HEK293 (cell line): ENCODE measurements at regions not wholly inside any gene's neighbourhood (a gene's known extent, or its start where the extent isn't known, plus 50 kb on each side); places are given as distances from the start of the nearest gene placed in this dataset.

Source experiments
- CTCF ChIA-PET: fragments of 350-600 bp; formaldehyde crosslinking; extraction: SDS; loops from one replicate; lab custom pipeline; 2021; ENCODE audit warnings: antibody characterized with exemption; lab: Yijun Ruan, JAX
- POLR2A ChIA-PET: fragments of 300-600 bp; formaldehyde crosslinking; extraction: SDS; loops from one replicate; lab custom pipeline; 2020; ENCODE audit warnings: antibody characterized with exemption, inconsistent platforms; lab: Yijun Ruan, JAX
- H3K27ac ChIP-seq: fragments of 200-500 bp; sonication (Bioruptor generic); 2 replicates; pipeline ENCODE4 v1.5.1; 2014; ENCODE audit warnings: low read depth, low read length, control low read depth, inconsistent platforms; ENCODE audit errors: extremely low read depth
- H3K36me3 ChIP-seq, 2 experiments: fragments of 200-500 bp in 1 of 2; sonication (Bioruptor generic) in 1 of 2; 1 replicate in 1 of 2; 2 replicates in 1 of 2; pipeline ENCODE4 v1.5.1; 2014 to 2017; ENCODE audit warnings: inconsistent platforms in 2 of 2, low read length in 2 of 2; ENCODE audit not compliant: control insufficient read depth in 2 of 2, insufficient read depth in 1 of 2
- H3K4me1 ChIP-seq: fragments of 200-500 bp; sonication (Bioruptor generic); 2 replicates; pipeline ENCODE4 v1.5.1; 2014; ENCODE audit warnings: mild to moderate bottlenecking, low read length, inconsistent platforms; ENCODE audit not compliant: control insufficient read depth, insufficient read depth
- H3K4me3 ChIP-seq: 2 replicates; pipeline ENCODE4 v1.5.1; 2011; ENCODE audit warnings: low read depth, mild to moderate bottlenecking, control low read depth, low read length, moderate library complexity
- H3K9me3 ChIP-seq: fragments of 200-500 bp; sonication (Bioruptor generic); 2 replicates; pipeline ENCODE4 v1.5.1; 2014; ENCODE audit warnings: low read depth, low read length, inconsistent platforms; ENCODE audit not compliant: control insufficient read depth, insufficient read depth
- GLI4 ChIP-seq: fragments of 450-650 bp; formaldehyde crosslinking; IDR thresholded peaks from 2 replicates; pipeline ENCODE4 v1.5.1; 2016; ENCODE audit warnings: missing biosample characterization, missing genetic modification characterization
- KLF1 ChIP-seq: fragments of 450-650 bp; formaldehyde crosslinking; IDR thresholded peaks from 2 replicates; pipeline ENCODE4 v1.5.1; 2016; ENCODE audit warnings: missing biosample characterization, missing genetic modification characterization
- MEIS1 ChIP-seq: sonication (generic); formaldehyde crosslinking; IDR thresholded peaks from 2 replicates; pipeline ENCODE4 v1.8.1; 2022; ENCODE audit warnings: missing genetic modification reagents, mild to moderate bottlenecking, borderline replicate concordance
- OVOL3 ChIP-seq: fragments of 450-650 bp; formaldehyde crosslinking; IDR thresholded peaks from 2 replicates; pipeline ENCODE4 v1.5.1; 2016; ENCODE audit warnings: missing biosample characterization, missing genetic modification characterization
- ZBTB7A ChIP-seq: fragments of 450-650 bp; formaldehyde crosslinking; IDR thresholded peaks from 2 replicates; pipeline ENCODE4 v1.5.1; 2016; ENCODE audit warnings: low read depth, missing biosample characterization, missing genetic modification characterization
- ZBTB8A ChIP-seq: fragments of 450-650 bp; formaldehyde crosslinking; IDR thresholded peaks from 2 replicates; pipeline ENCODE4 v1.5.1; 2016; ENCODE audit warnings: missing biosample characterization, missing genetic modification characterization
- ZFP37 ChIP-seq: fragments of 450-650 bp; formaldehyde crosslinking; IDR thresholded peaks from 2 replicates; pipeline ENCODE4 v1.5.1; 2016; ENCODE audit warnings: missing biosample characterization, missing genetic modification characterization
- ZFP69B ChIP-seq: fragments of 450-650 bp; formaldehyde crosslinking; IDR thresholded peaks from 2 replicates; pipeline ENCODE4 v1.5.1; 2016; ENCODE audit warnings: missing biosample characterization, missing genetic modification characterization
- ZNF221 ChIP-seq: fragments of 450-650 bp; formaldehyde crosslinking; IDR thresholded peaks from 2 replicates; pipeline ENCODE4 v1.5.1; 2017; ENCODE audit warnings: missing biosample characterization, missing genetic modification characterization, borderline replicate concordance
- ZNF302 ChIP-seq: fragments of 450-650 bp; formaldehyde crosslinking; IDR thresholded peaks from 2 replicates; pipeline ENCODE4 v1.5.1; 2016; ENCODE audit warnings: missing biosample characterization, missing genetic modification characterization, low read depth
- ZNF311 ChIP-seq: fragments of 450-650 bp; formaldehyde crosslinking; IDR thresholded peaks from 2 replicates; pipeline ENCODE4 v1.5.1; 2017; ENCODE audit warnings: missing biosample characterization, missing genetic modification characterization, borderline replicate concordance
- ZNF433 ChIP-seq: fragments of 450-650 bp; formaldehyde crosslinking; IDR thresholded peaks from 2 replicates; pipeline ENCODE4 v1.5.1; 2016; ENCODE audit warnings: missing biosample characterization, missing genetic modification characterization, low read depth
- ZNF544 ChIP-seq: fragments of 450-650 bp; formaldehyde crosslinking; IDR thresholded peaks from 2 replicates; pipeline ENCODE4 v1.5.0; 2017; ENCODE audit warnings: missing biosample characterization, missing genetic modification characterization
- ZNF555 ChIP-seq: fragments of 450-650 bp; formaldehyde crosslinking; conservative IDR thresholded peaks from 2 replicates; pipeline ENCODE4 v1.5.1; 2017; ENCODE audit warnings: missing biosample characterization, mild to moderate bottlenecking, missing genetic modification characterization, inconsistent platforms
- ZNF558 ChIP-seq: fragments of 450-650 bp; formaldehyde crosslinking; IDR thresholded peaks from 2 replicates; pipeline ENCODE4 v1.5.1; 2016; ENCODE audit warnings: missing biosample characterization, missing genetic modification characterization
- ZNF560 ChIP-seq: fragments of 450-650 bp; formaldehyde crosslinking; IDR thresholded peaks from 2 replicates; pipeline ENCODE4 v1.5.1; 2017; ENCODE audit warnings: missing biosample characterization, missing genetic modification characterization, borderline replicate concordance
- ZNF571 ChIP-seq: fragments of 450-650 bp; formaldehyde crosslinking; IDR thresholded peaks from 2 replicates; pipeline ENCODE4 v1.5.0; 2017; ENCODE audit warnings: missing biosample characterization, missing genetic modification characterization
- ZNF626 ChIP-seq: fragments of 450-650 bp; sonication (Bioruptor Pico); formaldehyde crosslinking; IDR thresholded peaks from 2 replicates; pipeline ENCODE4 v1.5.1; 2018; ENCODE audit warnings: missing biosample characterization, missing genetic modification characterization, inconsistent platforms
- ZNF768 ChIP-seq: fragments of 450-650 bp; formaldehyde crosslinking; IDR thresholded peaks from 2 replicates; pipeline ENCODE4 v1.5.1; 2018; ENCODE audit warnings: missing biosample characterization, mild to moderate bottlenecking, missing genetic modification characterization
- ZNF777 ChIP-seq: fragments of 450-650 bp; formaldehyde crosslinking; IDR thresholded peaks from 2 replicates; pipeline ENCODE4 v1.5.1; 2017; ENCODE audit warnings: missing biosample characterization, missing genetic modification characterization, borderline replicate concordance
- ZNF785 ChIP-seq: fragments of 450-650 bp; formaldehyde crosslinking; IDR thresholded peaks from 2 replicates; pipeline ENCODE4 v1.5.1; 2016; ENCODE audit warnings: missing biosample characterization, missing genetic modification characterization
- TF ChIP-seq, protein P1 (sequence below): fragments of 450-650 bp; formaldehyde crosslinking; IDR thresholded peaks from 2 replicates; pipeline ENCODE4 v1.5.1; 2016; ENCODE audit warnings: missing biosample characterization, missing genetic modification characterization
- TF ChIP-seq, protein P2 (sequence below): fragments of 450-650 bp; formaldehyde crosslinking; IDR thresholded peaks from 2 replicates; pipeline ENCODE4 v1.5.1; 2017; ENCODE audit warnings: missing biosample characterization, missing genetic modification characterization
- TF ChIP-seq, protein P3 (sequence below): fragments of 450-650 bp; formaldehyde crosslinking; IDR thresholded peaks from 2 replicates; pipeline ENCODE4 v1.5.1; 2017; ENCODE audit warnings: missing biosample characterization, missing genetic modification characterization
- TF ChIP-seq, protein P4 (sequence below): fragments of 450-650 bp; formaldehyde crosslinking; IDR thresholded peaks from 2 replicates; pipeline ENCODE4 v1.5.0; 2017; ENCODE audit warnings: missing biosample characterization, missing genetic modification characterization, borderline replicate concordance

DNA sequence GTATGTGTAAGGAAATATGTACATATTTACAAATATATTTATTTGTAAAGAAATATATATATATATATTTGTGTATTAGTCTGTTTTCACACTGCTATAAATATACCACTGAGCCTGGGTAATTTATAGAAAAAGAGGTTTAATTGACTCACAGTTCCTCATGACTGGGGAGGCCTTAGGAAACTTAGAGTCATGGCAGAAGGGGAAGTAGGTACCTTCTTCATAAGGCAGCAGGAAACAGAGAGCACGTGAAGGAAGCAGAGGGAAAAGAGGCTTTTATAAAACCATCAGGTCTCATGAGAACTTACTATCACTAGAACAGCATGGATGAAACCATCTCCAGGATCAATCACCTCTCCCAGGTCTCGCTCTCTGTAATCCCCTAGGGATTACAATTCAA is 644.5 kb upstream of the HS3ST5 start:
- POLR2A ChIA-PET, result no interaction called here
- H3K4me3 ChIP-seq, result no peak overlapping the region
- no peak for TF ChIP-seq ZFP69B (tag by site-specific recombination)
- no peak for TF ChIP-seq ZNF626 (tag by site-specific recombination)
- TF ChIP-seq MEIS1 (CRISPR knock-in tag), result no peak
- TF ChIP-seq, protein P1, sequence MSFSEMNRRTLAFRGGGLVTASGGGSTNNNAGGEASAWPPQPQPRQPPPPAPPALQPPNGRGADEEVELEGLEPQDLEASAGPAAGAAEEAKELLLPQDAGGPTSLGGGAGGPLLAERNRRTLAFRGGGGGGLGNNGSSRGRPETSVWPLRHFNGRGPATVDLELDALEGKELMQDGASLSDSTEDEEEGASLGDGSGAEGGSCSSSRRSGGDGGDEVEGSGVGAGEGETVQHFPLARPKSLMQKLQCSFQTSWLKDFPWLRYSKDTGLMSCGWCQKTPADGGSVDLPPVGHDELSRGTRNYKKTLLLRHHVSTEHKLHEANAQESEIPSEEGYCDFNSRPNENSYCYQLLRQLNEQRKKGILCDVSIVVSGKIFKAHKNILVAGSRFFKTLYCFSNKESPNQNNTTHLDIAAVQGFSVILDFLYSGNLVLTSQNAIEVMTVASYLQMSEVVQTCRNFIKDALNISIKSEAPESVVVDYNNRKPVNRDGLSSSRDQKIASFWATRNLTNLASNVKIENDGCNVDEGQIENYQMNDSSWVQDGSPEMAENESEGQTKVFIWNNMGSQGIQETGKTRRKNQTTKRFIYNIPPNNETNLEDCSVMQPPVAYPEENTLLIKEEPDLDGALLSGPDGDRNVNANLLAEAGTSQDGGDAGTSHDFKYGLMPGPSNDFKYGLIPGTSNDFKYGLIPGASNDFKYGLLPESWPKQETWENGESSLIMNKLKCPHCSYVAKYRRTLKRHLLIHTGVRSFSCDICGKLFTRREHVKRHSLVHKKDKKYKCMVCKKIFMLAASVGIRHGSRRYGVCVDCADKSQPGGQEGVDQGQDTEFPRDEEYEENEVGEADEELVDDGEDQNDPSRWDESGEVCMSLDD (tag by site-specific recombination), result no peak
- no peak for TF ChIP-seq ZNF560
- no peak for TF ChIP-seq ZNF433 (tag by site-specific recombination)
- no peak for TF ChIP-seq ZBTB8A
- TF ChIP-seq, protein P2, sequence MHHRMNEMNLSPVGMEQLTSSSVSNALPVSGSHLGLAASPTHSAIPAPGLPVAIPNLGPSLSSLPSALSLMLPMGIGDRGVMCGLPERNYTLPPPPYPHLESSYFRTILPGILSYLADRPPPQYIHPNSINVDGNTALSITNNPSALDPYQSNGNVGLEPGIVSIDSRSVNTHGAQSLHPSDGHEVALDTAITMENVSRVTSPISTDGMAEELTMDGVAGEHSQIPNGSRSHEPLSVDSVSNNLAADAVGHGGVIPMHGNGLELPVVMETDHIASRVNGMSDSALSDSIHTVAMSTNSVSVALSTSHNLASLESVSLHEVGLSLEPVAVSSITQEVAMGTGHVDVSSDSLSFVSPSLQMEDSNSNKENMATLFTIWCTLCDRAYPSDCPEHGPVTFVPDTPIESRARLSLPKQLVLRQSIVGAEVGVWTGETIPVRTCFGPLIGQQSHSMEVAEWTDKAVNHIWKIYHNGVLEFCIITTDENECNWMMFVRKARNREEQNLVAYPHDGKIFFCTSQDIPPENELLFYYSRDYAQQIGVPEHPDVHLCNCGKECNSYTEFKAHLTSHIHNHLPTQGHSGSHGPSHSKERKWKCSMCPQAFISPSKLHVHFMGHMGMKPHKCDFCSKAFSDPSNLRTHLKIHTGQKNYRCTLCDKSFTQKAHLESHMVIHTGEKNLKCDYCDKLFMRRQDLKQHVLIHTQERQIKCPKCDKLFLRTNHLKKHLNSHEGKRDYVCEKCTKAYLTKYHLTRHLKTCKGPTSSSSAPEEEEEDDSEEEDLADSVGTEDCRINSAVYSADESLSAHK (tag by site-specific recombination), result no peak
- TF ChIP-seq ZNF302, result no peak
- TF ChIP-seq ZNF785 (tag by site-specific recombination), result no peak
- TF ChIP-seq, protein P3, sequence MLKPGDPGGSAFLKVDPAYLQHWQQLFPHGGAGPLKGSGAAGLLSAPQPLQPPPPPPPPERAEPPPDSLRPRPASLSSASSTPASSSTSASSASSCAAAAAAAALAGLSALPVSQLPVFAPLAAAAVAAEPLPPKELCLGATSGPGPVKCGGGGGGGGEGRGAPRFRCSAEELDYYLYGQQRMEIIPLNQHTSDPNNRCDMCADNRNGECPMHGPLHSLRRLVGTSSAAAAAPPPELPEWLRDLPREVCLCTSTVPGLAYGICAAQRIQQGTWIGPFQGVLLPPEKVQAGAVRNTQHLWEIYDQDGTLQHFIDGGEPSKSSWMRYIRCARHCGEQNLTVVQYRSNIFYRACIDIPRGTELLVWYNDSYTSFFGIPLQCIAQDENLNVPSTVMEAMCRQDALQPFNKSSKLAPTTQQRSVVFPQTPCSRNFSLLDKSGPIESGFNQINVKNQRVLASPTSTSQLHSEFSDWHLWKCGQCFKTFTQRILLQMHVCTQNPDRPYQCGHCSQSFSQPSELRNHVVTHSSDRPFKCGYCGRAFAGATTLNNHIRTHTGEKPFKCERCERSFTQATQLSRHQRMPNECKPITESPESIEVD (tag by site-specific recombination), result no peak
- TF ChIP-seq ZFP37 (tag by site-specific recombination), result no peak
- TF ChIP-seq ZNF544, result no peak
- no peaks in the 10 kb centered on the region for H3K4me1 ChIP-seq
- CTCF ChIA-PET, result interaction anchor here (0.7 kb wide), 1 partner anchor 27 kb away, joined by 3 read pairs; no protein-coding TSS in a partner anchor
- no peaks in the 10 kb centered on the region for H3K36me3 ChIP-seq
- H3K27ac ChIP-seq, result no peak overlapping the region
- no peaks in the 10 kb centered on the region for H3K9me3 ChIP-seq

DNA sequence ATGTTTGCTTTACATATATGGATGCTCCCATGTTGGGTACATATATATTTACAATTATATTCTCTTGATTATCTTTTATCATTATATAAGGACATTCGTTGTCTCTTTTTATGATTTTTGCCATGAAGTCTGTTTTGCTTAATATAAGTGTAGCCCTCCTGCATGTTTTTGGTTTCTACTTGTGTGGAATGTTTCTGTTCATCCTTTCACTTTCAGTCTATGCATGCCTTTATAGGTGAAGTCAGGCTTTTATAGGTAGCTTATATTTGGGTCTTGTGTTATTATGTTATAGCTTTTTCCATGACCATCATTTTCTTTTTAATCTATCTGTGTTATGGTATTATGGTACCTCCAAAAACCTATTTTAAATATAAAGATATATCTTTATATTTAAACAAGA is 612.5 kb upstream of the HS3ST5 start:
- CTCF ChIA-PET, result no interaction called here
- no peak for TF ChIP-seq KLF1 (tag by site-specific recombination)
- TF ChIP-seq ZNF768, result no peak
- no peak for TF ChIP-seq ZNF311
- no peak for TF ChIP-seq ZNF221
- TF ChIP-seq GLI4 (tag by site-specific recombination), result no peak
- no peak for TF ChIP-seq ZNF555 (tag by site-specific recombination)
- TF ChIP-seq OVOL3 (tag by site-specific recombination), result no peak
- TF ChIP-seq ZNF777 (tag by site-specific recombination), result no peak
- no peak for TF ChIP-seq ZNF558
- TF ChIP-seq, protein P4, sequence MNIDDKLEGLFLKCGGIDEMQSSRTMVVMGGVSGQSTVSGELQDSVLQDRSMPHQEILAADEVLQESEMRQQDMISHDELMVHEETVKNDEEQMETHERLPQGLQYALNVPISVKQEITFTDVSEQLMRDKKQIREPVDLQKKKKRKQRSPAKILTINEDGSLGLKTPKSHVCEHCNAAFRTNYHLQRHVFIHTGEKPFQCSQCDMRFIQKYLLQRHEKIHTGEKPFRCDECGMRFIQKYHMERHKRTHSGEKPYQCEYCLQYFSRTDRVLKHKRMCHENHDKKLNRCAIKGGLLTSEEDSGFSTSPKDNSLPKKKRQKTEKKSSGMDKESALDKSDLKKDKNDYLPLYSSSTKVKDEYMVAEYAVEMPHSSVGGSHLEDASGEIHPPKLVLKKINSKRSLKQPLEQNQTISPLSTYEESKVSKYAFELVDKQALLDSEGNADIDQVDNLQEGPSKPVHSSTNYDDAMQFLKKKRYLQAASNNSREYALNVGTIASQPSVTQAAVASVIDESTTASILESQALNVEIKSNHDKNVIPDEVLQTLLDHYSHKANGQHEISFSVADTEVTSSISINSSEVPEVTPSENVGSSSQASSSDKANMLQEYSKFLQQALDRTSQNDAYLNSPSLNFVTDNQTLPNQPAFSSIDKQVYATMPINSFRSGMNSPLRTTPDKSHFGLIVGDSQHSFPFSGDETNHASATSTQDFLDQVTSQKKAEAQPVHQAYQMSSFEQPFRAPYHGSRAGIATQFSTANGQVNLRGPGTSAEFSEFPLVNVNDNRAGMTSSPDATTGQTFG (tag by site-specific recombination), result no peak
- TF ChIP-seq ZBTB7A (tag by site-specific recombination), result no peak
- no peak for TF ChIP-seq ZNF571 (tag by site-specific recombination)
- TF ChIP-seq, protein P1 (tag by site-specific recombination), result no peak

More for the DNA sequence above, 612.5 kb upstream of the HS3ST5 start:
- H3K9me3 ChIP-seq, result no peaks in the 10 kb centered on the region
- H3K4me3 ChIP-seq, result no peak overlapping the region
- POLR2A ChIA-PET, result no interaction called here
- H3K4me1 ChIP-seq, result no peaks in the 10 kb centered on the region
- H3K27ac ChIP-seq, result no peak overlapping the region
- no peaks in the 10 kb centered on the region for H3K36me3 ChIP-seq
